ENCODE measurements at regions not wholly inside any gene's neighbourhood (a gene's known extent, or its start where the extent isn't known, plus 50 kb on each side); places are given as distances from the start of the nearest gene placed in this dataset.

DNA sequence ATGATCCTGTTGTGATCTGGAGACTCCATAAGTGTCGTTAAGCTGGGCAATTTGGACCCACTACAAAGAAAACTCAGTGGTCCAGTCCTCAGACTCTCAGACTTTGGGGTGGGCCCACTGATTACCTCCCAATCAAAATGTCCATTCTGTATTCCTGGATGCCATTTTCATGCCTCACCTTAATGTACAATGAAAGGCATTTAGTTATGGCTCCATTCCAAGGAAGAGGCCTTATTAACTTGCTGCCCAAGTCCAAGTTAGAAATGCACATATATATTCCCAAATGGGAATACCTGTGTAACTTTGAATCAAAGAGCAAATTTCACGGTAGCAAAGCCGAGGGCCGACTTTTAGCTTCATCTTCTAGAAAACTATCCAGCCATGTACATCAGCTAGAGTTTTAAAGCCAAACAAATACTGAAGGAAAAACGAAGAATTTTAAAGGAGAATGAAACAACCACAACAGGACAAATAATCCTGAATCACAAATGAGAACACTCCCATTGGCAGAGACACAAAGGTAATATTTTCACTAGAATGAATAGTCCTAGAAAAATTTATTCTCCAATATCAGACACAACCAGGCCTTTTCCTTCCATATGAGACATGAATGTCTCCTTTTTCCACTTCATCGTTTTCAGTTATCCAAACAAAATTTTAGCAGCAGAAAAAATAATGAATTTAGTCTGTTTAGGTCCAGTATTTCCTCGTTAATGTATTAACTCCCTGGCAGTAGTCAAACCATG, 63.7 kb upstream of the HHIP start:
- ChIA-PET POLR2A (no interaction called here), CTCF (no interaction called here)
- DNase-seq = no peak
- Mint-ChIP-seq H3K9me3 (no peaks in the 10 kb centered on the region), H3K4me3 (no peak overlapping the region), H3K4me1 (no peaks in the 10 kb centered on the region), H3K27me3 (no peaks in the 10 kb centered on the region), H3K27ac (no peak overlapping the region), H3K36me3 (ENCODE audit: low read depth) (no peaks in the 10 kb centered on the region)

DNA sequence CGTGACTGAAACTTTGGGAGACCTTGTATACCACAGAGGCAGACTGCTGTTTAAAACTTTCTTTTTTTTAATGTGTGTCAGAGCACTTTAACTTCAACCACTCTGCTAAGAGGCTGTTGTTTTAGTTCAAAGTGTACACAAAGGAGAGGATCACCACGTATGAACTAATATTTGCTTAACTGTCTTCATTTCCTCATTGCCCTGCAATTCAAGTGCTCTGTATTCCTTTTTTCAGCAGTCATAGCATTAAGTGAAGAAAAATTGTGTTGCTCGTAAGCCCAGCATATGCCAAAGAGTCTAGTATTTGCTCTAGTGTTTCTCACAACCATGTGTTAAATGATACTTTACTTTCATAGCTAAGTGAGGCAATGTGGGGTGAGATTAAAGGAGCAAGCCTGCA, 63.0 kb upstream of the HHIP start:
- Mint-ChIP-seq H3K36me3 (ENCODE audit: low read depth) (no peaks in the 10 kb centered on the region), H3K27me3 (no peaks in the 10 kb centered on the region), H3K4me3 (no peak overlapping the region), H3K9me3 (peaks cover 4% of the 10 kb centered on the region), H3K27ac (no peak overlapping the region), H3K4me1 (no peaks in the 10 kb centered on the region)
- DNase-seq = no peak
- CTCF ChIA-PET = no interaction called here
- POLR2A ChIA-PET = no interaction called here

GRCh38 chr4:144583658-144584057, 62.3 kb upstream of the HHIP start:
- no peaks in the 10 kb centered on the region for H3K27me3 Mint-ChIP-seq
- ChIA-PET POLR2A (no interaction called here), CTCF (no interaction called here)
- no peak for DNase-seq
- peaks cover 4% of the 10 kb centered on the region for H3K9me3 Mint-ChIP-seq
- no peak overlapping the region for H3K4me3 Mint-ChIP-seq
- H3K27ac Mint-ChIP-seq = no peak overlapping the region
- no peaks in the 10 kb centered on the region for H3K36me3 Mint-ChIP-seq (ENCODE audit: low read depth)
- no peaks in the 10 kb centered on the region for H3K4me1 Mint-ChIP-seq

DNA sequence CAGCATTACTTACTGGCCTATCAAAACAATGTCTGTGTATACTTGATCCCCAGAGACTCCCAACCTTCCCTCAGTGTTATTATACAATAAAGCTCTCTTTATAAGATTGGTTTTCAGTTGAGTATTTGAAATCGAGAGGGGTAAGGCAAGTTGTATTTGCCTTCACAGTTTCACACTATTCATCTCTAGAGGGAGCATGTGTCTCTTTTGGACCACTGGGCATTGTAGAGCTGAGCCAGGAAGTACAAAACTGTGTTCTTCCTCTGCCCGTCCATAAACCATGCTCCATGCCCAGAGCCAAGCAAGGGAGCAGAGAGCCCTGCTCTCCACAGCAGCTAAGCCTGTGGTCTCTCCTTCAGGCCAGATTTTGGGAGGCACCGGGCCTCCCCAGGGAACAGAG, 61.5 kb upstream of the HHIP start:
- H3K4me1 Mint-ChIP-seq = no peaks in the 10 kb centered on the region

DNA sequence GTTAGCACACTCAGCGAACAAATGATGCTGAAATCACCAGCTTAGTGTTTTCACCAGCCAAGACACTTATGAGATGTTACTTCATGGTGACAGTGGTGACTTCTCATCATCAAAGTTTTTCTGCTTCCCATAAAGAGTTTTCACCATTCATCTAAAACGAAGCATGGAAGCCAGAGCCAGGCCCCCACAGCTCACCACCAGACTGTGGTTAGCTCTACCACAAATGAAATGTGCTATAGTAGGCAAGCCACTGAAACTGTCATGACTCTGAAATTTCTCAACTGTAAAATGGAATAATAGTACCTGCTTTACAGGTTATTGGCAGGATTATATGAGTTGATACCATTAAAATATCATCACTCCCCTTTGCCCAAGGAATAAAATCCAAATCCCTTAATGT, 56.4 kb upstream of the HHIP start:
- POLR2A ChIA-PET = no interaction called here
- Mint-ChIP-seq H3K27ac (no peak overlapping the region), H3K9me3 (peaks cover 4% of the 10 kb centered on the region), H3K36me3 (ENCODE audit: low read depth) (no peaks in the 10 kb centered on the region), H3K4me3 (no peak overlapping the region), H3K4me1 (no peaks in the 10 kb centered on the region), H3K27me3 (no peaks in the 10 kb centered on the region)
- no peak for DNase-seq
- CTCF ChIA-PET = no interaction called here

More for the DNA sequence above, 61.5 kb upstream of the HHIP start:
- Mint-ChIP-seq H3K4me3 (no peak overlapping the region), H3K9me3 (peaks cover 4% of the 10 kb centered on the region), H3K36me3 (ENCODE audit: low read depth) (no peaks in the 10 kb centered on the region), H3K27ac (no peak overlapping the region), H3K27me3 (no peaks in the 10 kb centered on the region)
- DNase-seq = no peak
- POLR2A ChIA-PET = no interaction called here
- CTCF ChIA-PET = no interaction called here

DNA sequence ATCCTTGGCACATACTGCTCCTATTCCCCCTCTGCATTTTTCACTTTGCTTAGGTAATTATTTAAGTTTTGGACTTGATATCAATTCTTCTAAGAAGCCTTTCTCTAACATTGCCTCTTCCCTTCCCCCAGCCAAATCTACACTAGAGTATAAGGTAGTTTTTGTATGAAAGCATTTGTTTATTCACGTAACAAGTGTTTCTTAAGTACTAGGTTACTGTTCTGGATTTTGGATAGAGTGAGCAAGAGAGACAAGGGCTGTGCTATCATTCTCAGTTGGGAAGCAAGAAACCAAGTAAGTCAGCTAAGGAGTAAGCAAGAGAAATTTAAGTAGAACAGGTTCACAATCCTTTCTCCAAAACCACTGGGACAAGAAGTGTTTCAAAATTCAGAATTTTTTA, 55.9 kb upstream of the HHIP start:
- no peaks in the 10 kb centered on the region for H3K36me3 Mint-ChIP-seq (ENCODE audit: low read depth)
- ChIA-PET CTCF (no interaction called here), POLR2A (no interaction called here)
- no peak overlapping the region for H3K27ac Mint-ChIP-seq
- H3K4me1 Mint-ChIP-seq = no peaks in the 10 kb centered on the region
- no peak for DNase-seq
- no peak overlapping the region for H3K4me3 Mint-ChIP-seq
- peaks cover 4% of the 10 kb centered on the region for H3K9me3 Mint-ChIP-seq
- H3K27me3 Mint-ChIP-seq = no peaks in the 10 kb centered on the region

DNA sequence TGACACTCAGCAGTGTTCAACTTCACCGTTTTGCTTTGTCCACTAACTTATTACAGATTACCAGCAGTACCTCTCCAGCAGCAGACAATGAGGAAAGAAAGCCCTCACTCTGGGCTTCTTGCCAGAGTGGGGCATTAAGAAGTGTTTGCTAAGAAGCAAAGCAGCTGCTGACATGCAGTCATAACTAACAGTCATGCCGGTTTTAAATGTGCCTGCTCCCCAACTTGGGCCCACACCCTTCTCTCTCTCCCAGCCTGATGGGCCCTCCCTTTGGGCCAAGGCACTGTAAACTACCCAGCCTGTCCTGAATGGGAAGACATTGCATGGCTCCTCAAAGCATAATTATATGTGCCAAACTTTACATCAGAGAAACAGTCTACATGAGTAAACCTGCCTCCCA, 54.6 kb upstream of the HHIP start:
- ChIA-PET CTCF (no interaction called here), POLR2A (no interaction called here)
- Mint-ChIP-seq H3K4me1 (no peaks in the 10 kb centered on the region), H3K36me3 (ENCODE audit: low read depth) (no peaks in the 10 kb centered on the region), H3K9me3 (peaks cover 4% of the 10 kb centered on the region), H3K27me3 (no peaks in the 10 kb centered on the region), H3K27ac (no peak overlapping the region), H3K4me3 (no peak overlapping the region)
- no peak for DNase-seq

DNA sequence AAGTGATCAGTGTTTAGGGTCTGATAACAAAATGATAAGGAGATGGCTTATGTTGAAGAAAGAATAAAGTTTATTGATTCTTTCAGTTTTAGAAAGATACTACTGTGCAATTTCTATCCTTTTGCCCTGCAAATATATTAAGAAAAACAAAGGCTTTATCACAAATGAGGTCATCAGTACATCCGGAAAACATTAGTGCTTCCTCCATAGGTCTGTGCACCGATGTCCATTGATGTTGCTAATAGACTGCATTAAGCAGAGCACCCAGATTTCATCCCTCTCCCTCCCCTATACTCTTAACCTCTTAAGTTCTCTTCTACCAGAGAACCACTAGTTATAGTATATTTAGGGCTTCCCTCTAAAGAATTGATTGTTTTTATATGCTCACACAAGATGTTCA, 53.7 kb upstream of the HHIP start:
- Mint-ChIP-seq H3K9me3 (peaks cover 4% of the 10 kb centered on the region), H3K27me3 (no peaks in the 10 kb centered on the region), H3K4me1 (no peaks in the 10 kb centered on the region), H3K36me3 (ENCODE audit: low read depth) (no peaks in the 10 kb centered on the region), H3K27ac (no peak overlapping the region), H3K4me3 (no peak overlapping the region)
- POLR2A ChIA-PET = no interaction called here
- DNase-seq = no peak
- CTCF ChIA-PET = no interaction called here

GRCh38 chr4:144594471-144594986, 51.4 kb upstream of the HHIP start:
- Mint-ChIP-seq H3K27me3 (no peaks in the 10 kb centered on the region), H3K36me3 (ENCODE audit: low read depth) (no peaks in the 10 kb centered on the region), H3K4me1 (no peaks in the 10 kb centered on the region), H3K9me3 (no peaks in the 10 kb centered on the region), H3K27ac (no peak overlapping the region), H3K4me3 (no peak overlapping the region)
- POLR2A ChIA-PET = no interaction called here
- CTCF ChIA-PET = no interaction called here
- no peak for DNase-seq

DNA sequence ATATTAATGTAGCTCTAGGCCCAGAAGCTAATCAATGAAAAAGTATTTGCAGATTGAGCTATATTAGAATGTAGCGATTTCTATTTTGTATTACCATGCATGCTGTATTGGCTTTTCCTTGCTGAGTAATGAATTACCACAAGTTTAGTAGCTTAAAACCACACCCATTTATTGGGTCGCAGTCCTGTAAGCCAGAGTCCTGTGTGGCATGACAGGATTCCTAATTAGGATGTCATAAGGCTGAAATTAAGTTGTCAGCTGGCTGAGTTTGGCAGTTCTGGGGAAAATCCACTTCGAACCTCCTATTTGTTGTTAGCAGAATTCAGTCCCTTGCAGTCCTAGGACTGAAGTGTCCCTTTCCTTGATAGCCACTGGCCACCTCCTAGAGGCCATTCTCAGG, 50.3 kb upstream of the HHIP start:
- no peaks in the 10 kb centered on the region for H3K4me1 Mint-ChIP-seq
- DNase-seq = no peak
- H3K27ac Mint-ChIP-seq = no peak overlapping the region
- no peak overlapping the region for H3K4me3 Mint-ChIP-seq
- H3K36me3 Mint-ChIP-seq (ENCODE audit: low read depth) = no peaks in the 10 kb centered on the region
- CTCF ChIA-PET = no interaction called here
- H3K27me3 Mint-ChIP-seq = no peaks in the 10 kb centered on the region
- POLR2A ChIA-PET = no interaction called here
- no peaks in the 10 kb centered on the region for H3K9me3 Mint-ChIP-seq
